Activated CD4-positive, alpha-beta T cell treated with anti-CD3 and anti-CD28 coated beads for 48 hours (primary cell): ENCODE measurements at regions not wholly inside any gene's neighbourhood (a gene's known extent, or its start where the extent isn't known, plus 50 kb on each side); places are given as distances from the start of the nearest gene placed in this dataset.

Experiments used
- DNase-seq: peaks from one replicate; pipeline ENCODE4 v3.0.0-alpha.2; 2020

- no peak for DNase-seq
Observed at GRCh38 chr7:32428546-32428945, 61.6 kb downstream of the LSM5 start.

- DNase-seq, result peak; percentile 84
Observed at GRCh38 chr7:32427769-32428291, 62.4 kb downstream of the LSM5 start.

GRCh38 chr7:32416846-32417245 is 73.3 kb downstream of the LSM5 start:
- no peak for DNase-seq

GRCh38 chr7:32415936-32416335 is 74.2 kb downstream of the LSM5 start:
- DNase-seq, result no peak

GRCh38 chr7:32415519-32415918 is 74.7 kb downstream of the LSM5 start:
- no peak for DNase-seq

- no peak for DNase-seq
Observed at GRCh38 chr7:32412471-32412870, 77.7 kb downstream of the LSM5 start.

GRCh38 chr7:32410545-32410944 is 79.6 kb downstream of the LSM5 start:
- no peak for DNase-seq

GRCh38 chr7:32406386-32406785 is 83.8 kb downstream of the LSM5 start:
- DNase-seq, result no peak

- DNase-seq, result no peak
Observed at GRCh38 chr7:32403463-32404229, 86.5 kb downstream of the LSM5 start.

- DNase-seq, result no peak
Observed at GRCh38 chr7:32400676-32401075, 89.5 kb downstream of the LSM5 start.

GRCh38 chr7:32399311-32399710 is 90.9 kb downstream of the LSM5 start:
- no peak for DNase-seq

GRCh38 chr7:32395168-32395567 is 95.0 kb downstream of the LSM5 start:
- no peak for DNase-seq

GRCh38 chr7:32393861-32394260 is 96.3 kb downstream of the LSM5 start:
- no peak for DNase-seq

- DNase-seq, result no peak
Observed at GRCh38 chr7:32390210-32390609, 100.0 kb downstream of the LSM5 start.

GRCh38 chr7:32385316-32385956 is 104.7 kb downstream of the LSM5 start:
- no peak for DNase-seq

GRCh38 chr7:32381024-32381601 is 109.1 kb downstream of the LSM5 start:
- no peak for DNase-seq

- DNase-seq, result no peak
Observed at GRCh38 chr7:32379510-32380112, 110.6 kb downstream of the LSM5 start.

- no peak for DNase-seq
Observed at GRCh38 chr7:32378988-32379387, 111.2 kb downstream of the LSM5 start.

GRCh38 chr7:32364581-32364980 is 125.6 kb downstream of the LSM5 start:
- DNase-seq, result no peak

- no peak for DNase-seq
Observed at GRCh38 chr7:32360127-32360526, 130.1 kb downstream of the LSM5 start.

GRCh38 chr7:32357535-32358277 is 132.5 kb downstream of the LSM5 start:
- DNase-seq, result no peak

GRCh38 chr7:32347244-32347828 is 142.8 kb downstream of the LSM5 start:
- DNase-seq, result peak; percentile 55
